ENCODE measurements at regions not wholly inside any gene's neighbourhood (a gene's known extent, or its start where the extent isn't known, plus 50 kb on each side); places are given as distances from the start of the nearest gene placed in this dataset.

- Histone ChIP-seq H3K9me3 (ENCODE audit: control insufficient read depth, low read length) (no peaks in the 10 kb centered on the region), H3K36me3 (ENCODE audit: control insufficient read depth, insufficient read depth, low read length) (no peaks in the 10 kb centered on the region), H3K4me1 (ENCODE audit: control insufficient read depth, insufficient read depth, low read length, poor library complexity, severe bottlenecking) (no peaks in the 10 kb centered on the region), H3K27ac (ENCODE audit: low read depth, low read length, severe bottlenecking) (no peak overlapping the region), H3K4me3 (ENCODE audit: extremely low read depth, insufficient read depth, low read length, poor library complexity, severe bottlenecking) (no peak overlapping the region)
- WGBS, 2 experiments (ENCODE audit: insufficient coverage in 2 of 2): no CpG with 5 or more reads among the region's 1 CpG
Measured at GRCh38 chr4:66091786-66092185, 421.5 kb upstream of the EPHA5 start.

GRCh38 chr4:66073961-66074360 lies 403.7 kb upstream of the EPHA5 start:
- 75 to 86% methylated on average over 1 of the region's 2 CpGs for WGBS, 2 experiments (ENCODE audit: insufficient coverage in 2 of 2)
- no peaks in the 10 kb centered on the region for H3K4me1 ChIP-seq (ENCODE audit: control insufficient read depth, insufficient read depth, low read length, poor library complexity, severe bottlenecking)
- H3K27ac ChIP-seq (ENCODE audit: low read depth, low read length, severe bottlenecking): no peak overlapping the region

GRCh38 chr4:66071911-66072310 lies 401.6 kb upstream of the EPHA5 start:
- Histone ChIP-seq H3K36me3 (ENCODE audit: control insufficient read depth, insufficient read depth, low read length) (no peaks in the 10 kb centered on the region), H3K4me3 (ENCODE audit: extremely low read depth, insufficient read depth, low read length, poor library complexity, severe bottlenecking) (no peak overlapping the region), H3K4me1 (ENCODE audit: control insufficient read depth, insufficient read depth, low read length, poor library complexity, severe bottlenecking) (no peaks in the 10 kb centered on the region), H3K27ac (ENCODE audit: low read depth, low read length, severe bottlenecking) (no peak overlapping the region), H3K9me3 (ENCODE audit: control insufficient read depth, low read length) (no peaks in the 10 kb centered on the region)
- WGBS, 2 experiments (ENCODE audit: insufficient coverage in 2 of 2): 67 to 100% methylated on average over 1 of the region's 2 CpGs

More at GRCh38 chr4:66073961-66074360, 403.7 kb upstream of the EPHA5 start:
- H3K4me3 ChIP-seq (ENCODE audit: extremely low read depth, insufficient read depth, low read length, poor library complexity, severe bottlenecking): no peak overlapping the region
- H3K36me3 ChIP-seq (ENCODE audit: control insufficient read depth, insufficient read depth, low read length): no peaks in the 10 kb centered on the region
- no peaks in the 10 kb centered on the region for H3K9me3 ChIP-seq (ENCODE audit: control insufficient read depth, low read length)

- H3K27ac ChIP-seq (ENCODE audit: low read depth, low read length, severe bottlenecking): no peak overlapping the region
- no peaks in the 10 kb centered on the region for H3K36me3 ChIP-seq (ENCODE audit: control insufficient read depth, insufficient read depth, low read length)
- no peaks in the 10 kb centered on the region for H3K9me3 ChIP-seq (ENCODE audit: control insufficient read depth, low read length)
- no peak overlapping the region for H3K4me3 ChIP-seq (ENCODE audit: extremely low read depth, insufficient read depth, low read length, poor library complexity, severe bottlenecking)
- H3K4me1 ChIP-seq (ENCODE audit: control insufficient read depth, insufficient read depth, low read length, poor library complexity, severe bottlenecking): no peaks in the 10 kb centered on the region
Measured at GRCh38 chr4:66062921-66063320, 392.6 kb upstream of the EPHA5 start.

DNA sequence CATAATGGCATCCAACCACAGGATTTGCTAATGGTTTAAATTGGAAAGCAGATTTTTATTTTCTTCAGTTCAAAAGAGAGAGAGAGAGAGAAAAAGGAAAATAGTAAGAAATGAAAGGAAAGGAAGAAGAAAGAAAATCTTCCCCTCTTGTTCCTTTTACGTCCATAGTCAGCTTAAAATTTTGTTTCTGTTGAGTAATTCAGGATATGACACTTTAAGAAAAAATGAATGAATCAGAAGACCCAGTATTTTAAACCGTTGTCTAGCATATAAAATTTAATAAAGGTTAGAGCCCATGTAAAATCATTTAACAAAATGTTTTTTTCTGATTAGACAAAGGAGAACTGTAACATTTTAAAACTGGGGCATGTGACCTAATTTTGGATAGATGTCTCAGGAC lies 391.8 kb upstream of the EPHA5 start:
- WGBS, 2 experiments (ENCODE audit: insufficient coverage in 2 of 2): no CpG with 5 or more reads among the region's 2 CpGs
- Histone ChIP-seq H3K4me1 (ENCODE audit: control insufficient read depth, insufficient read depth, low read length, poor library complexity, severe bottlenecking) (no peaks in the 10 kb centered on the region), H3K9me3 (ENCODE audit: control insufficient read depth, low read length) (no peaks in the 10 kb centered on the region), H3K36me3 (ENCODE audit: control insufficient read depth, insufficient read depth, low read length) (no peaks in the 10 kb centered on the region), H3K27ac (ENCODE audit: low read depth, low read length, severe bottlenecking) (no peak overlapping the region), H3K4me3 (ENCODE audit: extremely low read depth, insufficient read depth, low read length, poor library complexity, severe bottlenecking) (no peak overlapping the region)

GRCh38 chr4:66059556-66059955 lies 389.3 kb upstream of the EPHA5 start:
- 100% methylated on average over 1 of the region's 2 CpGs; no CpG with 5 or more reads in 1 of the 2 experiments for WGBS, 2 experiments (ENCODE audit: insufficient coverage in 2 of 2)
- Histone ChIP-seq H3K9me3 (ENCODE audit: control insufficient read depth, low read length) (no peaks in the 10 kb centered on the region), H3K36me3 (ENCODE audit: control insufficient read depth, insufficient read depth, low read length) (no peaks in the 10 kb centered on the region), H3K4me1 (ENCODE audit: control insufficient read depth, insufficient read depth, low read length, poor library complexity, severe bottlenecking) (no peaks in the 10 kb centered on the region), H3K4me3 (ENCODE audit: extremely low read depth, insufficient read depth, low read length, poor library complexity, severe bottlenecking) (no peak overlapping the region), H3K27ac (ENCODE audit: low read depth, low read length, severe bottlenecking) (no peak overlapping the region)

GRCh38 chr4:66059136-66059535 lies 388.8 kb upstream of the EPHA5 start:
- Histone ChIP-seq H3K4me3 (ENCODE audit: extremely low read depth, insufficient read depth, low read length, poor library complexity, severe bottlenecking) (no peak overlapping the region), H3K4me1 (ENCODE audit: control insufficient read depth, insufficient read depth, low read length, poor library complexity, severe bottlenecking) (no peaks in the 10 kb centered on the region), H3K27ac (ENCODE audit: low read depth, low read length, severe bottlenecking) (no peak overlapping the region), H3K36me3 (ENCODE audit: control insufficient read depth, insufficient read depth, low read length) (no peaks in the 10 kb centered on the region), H3K9me3 (ENCODE audit: control insufficient read depth, low read length) (no peaks in the 10 kb centered on the region)
- no CpG with 5 or more reads among the region's 1 CpG for WGBS, 2 experiments (ENCODE audit: insufficient coverage in 2 of 2)

- Histone ChIP-seq H3K4me3 (ENCODE audit: extremely low read depth, insufficient read depth, low read length, poor library complexity, severe bottlenecking) (no peak overlapping the region), H3K9me3 (ENCODE audit: control insufficient read depth, low read length) (no peaks in the 10 kb centered on the region), H3K36me3 (ENCODE audit: control insufficient read depth, insufficient read depth, low read length) (no peaks in the 10 kb centered on the region), H3K4me1 (ENCODE audit: control insufficient read depth, insufficient read depth, low read length, poor library complexity, severe bottlenecking) (no peaks in the 10 kb centered on the region), H3K27ac (ENCODE audit: low read depth, low read length, severe bottlenecking) (no peak overlapping the region)
Measured at GRCh38 chr4:66055999-66056398, 385.7 kb upstream of the EPHA5 start.

DNA sequence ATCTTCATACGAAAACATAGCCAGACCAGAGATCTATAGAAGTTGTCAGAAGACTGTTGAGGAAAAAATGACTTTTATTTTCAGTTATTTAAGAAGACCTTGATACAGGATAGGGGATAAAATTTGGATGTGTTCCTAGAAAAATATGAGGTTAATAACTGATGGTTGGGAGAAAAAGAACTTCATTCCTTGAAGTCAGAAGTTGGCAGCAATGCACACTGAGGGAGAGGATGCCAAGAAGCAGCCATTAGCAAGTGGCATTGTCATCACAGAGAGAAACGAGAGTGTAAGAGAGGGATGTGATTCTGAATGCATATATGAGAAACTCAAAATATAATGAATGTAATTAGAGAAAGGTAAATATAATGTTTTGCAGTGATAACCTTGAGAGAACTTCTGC lies 382.1 kb upstream of the EPHA5 start:
- WGBS, 2 experiments (ENCODE audit: insufficient coverage in 2 of 2): 80 to 100% methylated on average over 1 of the region's 2 CpGs
- Histone ChIP-seq H3K36me3 (ENCODE audit: control insufficient read depth, insufficient read depth, low read length) (no peaks in the 10 kb centered on the region), H3K4me1 (ENCODE audit: control insufficient read depth, insufficient read depth, low read length, poor library complexity, severe bottlenecking) (no peaks in the 10 kb centered on the region), H3K4me3 (ENCODE audit: extremely low read depth, insufficient read depth, low read length, poor library complexity, severe bottlenecking) (no peak overlapping the region), H3K9me3 (ENCODE audit: control insufficient read depth, low read length) (no peaks in the 10 kb centered on the region), H3K27ac (ENCODE audit: low read depth, low read length, severe bottlenecking) (no peak overlapping the region)

DNA sequence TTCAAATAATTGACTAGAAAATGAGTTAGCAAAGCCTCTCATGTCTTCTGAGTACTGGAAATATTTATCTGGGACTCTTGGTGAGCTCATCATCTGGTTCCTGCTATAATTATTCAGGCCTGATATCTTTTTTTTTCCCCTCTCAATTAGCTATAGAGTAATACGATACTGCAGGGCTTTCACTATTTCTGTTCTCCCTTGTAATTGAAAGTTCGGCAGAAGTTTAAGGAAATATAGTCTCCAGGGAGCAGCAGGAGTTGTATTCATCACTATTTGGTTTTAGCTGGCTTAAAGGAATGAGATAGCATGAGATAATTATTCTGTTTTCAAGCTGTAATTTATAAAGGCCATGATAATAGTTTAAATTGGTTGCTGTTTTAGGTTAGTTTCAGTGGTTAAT lies 378.6 kb upstream of the EPHA5 start:
- no peaks in the 10 kb centered on the region for H3K4me1 ChIP-seq (ENCODE audit: control insufficient read depth, insufficient read depth, low read length, poor library complexity, severe bottlenecking)
- H3K27ac ChIP-seq (ENCODE audit: low read depth, low read length, severe bottlenecking): no peak overlapping the region
- H3K9me3 ChIP-seq (ENCODE audit: control insufficient read depth, low read length): no peaks in the 10 kb centered on the region
- 90% methylated on average over 2 of the region's 2 CpGs; no CpG with 5 or more reads in 1 of the 2 experiments for WGBS, 2 experiments (ENCODE audit: insufficient coverage in 2 of 2)
- H3K4me3 ChIP-seq (ENCODE audit: extremely low read depth, insufficient read depth, low read length, poor library complexity, severe bottlenecking): no peak overlapping the region
- H3K36me3 ChIP-seq (ENCODE audit: control insufficient read depth, insufficient read depth, low read length): no peaks in the 10 kb centered on the region

DNA sequence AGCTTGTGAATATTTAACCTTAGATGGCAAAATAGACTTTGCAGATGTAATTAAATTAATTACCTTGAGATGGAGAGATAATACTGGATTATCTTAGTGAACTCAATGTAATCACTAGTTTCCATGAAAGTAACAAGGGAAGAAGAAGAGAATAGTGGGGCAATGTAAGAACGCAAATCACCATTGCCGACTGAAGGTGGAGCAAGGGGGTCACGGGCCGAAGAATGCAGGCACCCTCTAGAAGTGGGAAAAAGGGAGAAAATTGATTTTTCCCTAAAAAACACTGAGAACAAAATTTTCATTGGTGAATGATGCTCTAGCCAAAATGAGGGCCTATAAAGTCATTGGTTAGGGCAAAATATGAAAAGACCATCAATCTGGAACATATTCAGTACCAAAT lies 375.6 kb upstream of the EPHA5 start:
- no peaks in the 10 kb centered on the region for H3K36me3 ChIP-seq (ENCODE audit: control insufficient read depth, insufficient read depth, low read length)
- no peaks in the 10 kb centered on the region for H3K4me1 ChIP-seq (ENCODE audit: control insufficient read depth, insufficient read depth, low read length, poor library complexity, severe bottlenecking)
- H3K27ac ChIP-seq (ENCODE audit: low read depth, low read length, severe bottlenecking): no peak overlapping the region
- H3K4me3 ChIP-seq (ENCODE audit: extremely low read depth, insufficient read depth, low read length, poor library complexity, severe bottlenecking): no peak overlapping the region
- WGBS, 2 experiments (ENCODE audit: insufficient coverage in 2 of 2): 93% methylated on average over 3 of the region's 4 CpGs; no CpG with 5 or more reads in 1 of the 2 experiments
- H3K9me3 ChIP-seq (ENCODE audit: control insufficient read depth, low read length): no peaks in the 10 kb centered on the region

DNA sequence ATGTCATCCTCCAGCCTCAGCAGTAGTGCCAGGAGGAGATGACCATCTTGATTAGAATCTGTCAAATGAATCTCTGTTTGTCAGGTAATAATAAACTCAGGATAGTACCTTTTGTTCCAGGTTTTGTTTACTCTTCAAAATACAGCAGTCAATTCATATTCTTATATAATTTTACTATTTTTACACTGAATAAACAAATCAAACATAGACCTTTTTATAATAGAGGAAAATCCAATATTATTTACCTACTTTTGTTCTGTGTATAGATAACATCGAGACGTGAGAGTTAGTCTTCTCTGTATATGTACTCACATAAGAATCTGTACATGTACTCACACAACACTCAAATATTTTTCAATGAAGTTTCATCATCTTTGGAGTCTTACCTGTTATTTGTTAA lies 365.4 kb upstream of the EPHA5 start:
- Histone ChIP-seq H3K4me3 (ENCODE audit: extremely low read depth, insufficient read depth, low read length, poor library complexity, severe bottlenecking) (no peak overlapping the region), H3K27ac (ENCODE audit: low read depth, low read length, severe bottlenecking) (no peak overlapping the region), H3K4me1 (ENCODE audit: control insufficient read depth, insufficient read depth, low read length, poor library complexity, severe bottlenecking) (no peaks in the 10 kb centered on the region), H3K9me3 (ENCODE audit: control insufficient read depth, low read length) (no peaks in the 10 kb centered on the region), H3K36me3 (ENCODE audit: control insufficient read depth, insufficient read depth, low read length) (no peaks in the 10 kb centered on the region)
- WGBS, 2 experiments (ENCODE audit: insufficient coverage in 2 of 2): no CpG with 5 or more reads among the region's 2 CpGs

Measured in mesodermal cell (in vitro differentiated cells).